Suprapubic skin (tissue), 4 donors: ENCODE measurements at regions not wholly inside any gene's neighbourhood (a gene's known extent, or its start where the extent isn't known, plus 50 kb on each side); places are given as distances from the start of the nearest gene placed in this dataset.

Experiments used
- CTCF ChIP-seq, 2 donors: fragments of 200-600 bp in 1 of 2; fragments of 450-650 bp in 1 of 2; sonication (generic) in 1 of 2; IDR thresholded peaks; one replicate each; pipeline ENCODE4 v1.5.1; 2016 to 2019; ENCODE audit warnings: antibody characterized with exemption in 2 of 2, mild to moderate bottlenecking in 1 of 2, moderate library complexity in 1 of 2
- EP300 ChIP-seq: sonication (generic); formaldehyde crosslinking; IDR thresholded peaks from one replicate; pipeline ENCODE4 v1.6.1; 2017; ENCODE audit warnings: antibody characterized with exemption
- POLR2A ChIP-seq, 2 donors: fragments of 450-650 bp; IDR thresholded peaks; one replicate each; pipeline ENCODE4 v1.6.1; 2017; ENCODE audit warnings: antibody characterized with exemption in 2 of 2, mild to moderate bottlenecking in 2 of 2, moderate library complexity in 2 of 2
- POLR2AphosphoS5 ChIP-seq, 3 donors: sonication (generic); formaldehyde crosslinking; IDR thresholded peaks; one replicate each; pipeline ENCODE4 v1.6.1; 2017; ENCODE audit warnings: antibody characterized with exemption in 3 of 3

DNA sequence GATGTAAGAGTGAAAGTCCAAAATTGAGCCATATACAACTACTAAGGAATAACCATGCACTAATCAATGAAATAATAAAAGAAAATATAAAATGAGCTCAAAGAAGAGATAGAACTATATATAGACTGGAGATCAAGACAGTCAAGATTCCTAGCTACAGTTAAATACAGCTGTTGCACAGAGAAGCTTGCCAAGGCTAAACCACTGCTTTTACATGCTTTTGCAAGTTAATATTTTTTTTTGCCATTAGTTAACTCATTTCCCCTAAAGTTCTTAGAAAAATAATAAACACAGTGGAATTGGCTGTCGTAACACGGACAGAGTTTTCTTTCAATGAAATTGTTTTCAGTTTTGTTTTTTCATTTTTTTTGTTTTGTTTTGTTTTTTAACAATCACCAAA lies 123.0 kb downstream of the VGLL3 start:
- no peak for TF ChIP-seq CTCF (IDR thresholded peaks at IDR 0.05)
- no peak for TF ChIP-seq POLR2AphosphoS5 (IDR thresholded peaks at IDR 0.05)
- TF ChIP-seq POLR2A (IDR thresholded peaks at IDR 0.05) = no peak
- no peak for TF ChIP-seq EP300
